Endothelial cell of umbilical vein (primary cell): ENCODE measurements at regions not wholly inside any gene's neighbourhood (a gene's known extent, or its start where the extent isn't known, plus 50 kb on each side); places are given as distances from the start of the nearest gene placed in this dataset.

ENCODE experiments used
- BruUV-seq: library from RNA; stranded (reverse); fragments of 400-500 nt; replicated peaks from 2 replicates; lab custom pipeline; 2021; lab: Mats Ljungman, UMichigan
- CTCF ChIA-PET: fragments of 300-600, 350-600 bp; sonication (Branson Sonifier 250); formaldehyde crosslinking; loops from one replicate; lab custom pipeline; 2021; ENCODE audit warnings: antibody characterized with exemption, inconsistent platforms; lab: Charles Lee
- POLR2A ChIA-PET: fragments of 300-600, 350-600 bp; sonication (Branson Sonifier 250); formaldehyde crosslinking; loops from one replicate; lab custom pipeline; 2021; ENCODE audit warnings: antibody characterized with exemption, inconsistent platforms; lab: Charles Lee
- DNase-seq: peaks from one replicate; pipeline ENCODE4 v3.0.0-alpha.2; 2011; ENCODE audit warnings: low read depth, low spot score
- FAIRE-seq: peaks from 2 replicates; lab custom pipeline; 2011; peaks lifted over from hg19 to GRCh38; lab: Jason Lieb, UNC
- H2AFZ ChIP-seq: 2 replicates; pipeline ENCODE4 v1.6.0; 2012; ENCODE audit warnings: low read depth, low read length, control low read depth, inconsistent platforms
- H3K27ac ChIP-seq: 2 replicates; pipeline ENCODE4 v1.5.1; 2011; ENCODE audit warnings: low read depth, mild to moderate bottlenecking, control low read depth, low read length, moderate library complexity; ENCODE audit not compliant: insufficient read depth
- H3K27me3 ChIP-seq, 2 experiments: 2 replicates each; pipeline versions ENCODE4 v1.6.0 to v1.6.1; 2011; ENCODE audit warnings: low read length in 2 of 2, mixed read lengths in 1 of 2; ENCODE audit not compliant: control insufficient read depth in 2 of 2, insufficient read depth in 2 of 2
- H3K36me3 ChIP-seq, 2 experiments: 2 replicates in 1 of 2; 3 replicates in 1 of 2; pipeline ENCODE4 v1.5.1; 2011; ENCODE audit warnings: low read length in 2 of 2, mild to moderate bottlenecking in 1 of 2, moderate library complexity in 1 of 2; ENCODE audit not compliant: control insufficient read depth in 2 of 2, insufficient read depth in 2 of 2; ENCODE audit errors: extremely low read depth in 1 of 2
- H3K4me1 ChIP-seq: 3 replicates; pipeline ENCODE4 v1.5.1; 2011; ENCODE audit warnings: mild to moderate bottlenecking, low read length; ENCODE audit not compliant: control insufficient read depth, insufficient read depth; ENCODE audit errors: extremely low read depth
- H3K4me2 ChIP-seq: 2 replicates; pipeline ENCODE4 v1.6.1; 2011; ENCODE audit warnings: low read length, control low read depth, mixed read lengths; ENCODE audit not compliant: insufficient read depth
- H3K4me3 ChIP-seq, 3 experiments: fragments of 200-600 bp in 1 of 3; sonication (generic), shearing (Covaris generic) in 1 of 3; replicated peaks in 1 of 3; 2 replicates each; pipeline ENCODE4 v1.5.1; 2011 to 2016; ENCODE audit warnings: control low read depth in 3 of 3, low read length in 3 of 3, mild to moderate bottlenecking in 2 of 3, inconsistent platforms in 1 of 3, low read depth in 1 of 3, moderate library complexity in 1 of 3; ENCODE audit not compliant: insufficient read depth in 1 of 3
- H3K79me2 ChIP-seq: 2 replicates; pipeline ENCODE4 v1.6.0; 2012; ENCODE audit warnings: low read length, inconsistent platforms; ENCODE audit not compliant: control insufficient read depth, insufficient read depth
- H3K9ac ChIP-seq: replicated peaks from 2 replicates; pipeline ENCODE3; 2011; ENCODE audit warnings: low read length, control low read depth; ENCODE audit not compliant: insufficient read depth; ENCODE audit errors: extremely low read depth
- H3K9me1 ChIP-seq: replicated peaks from 3 replicates; pipeline ENCODE4 v1.6.0; 2011; ENCODE audit warnings: mild to moderate bottlenecking, low read length; ENCODE audit not compliant: control insufficient read depth, insufficient read depth; ENCODE audit errors: extremely low read depth
- H3K9me3 ChIP-seq: replicated peaks from 2 replicates; pipeline ENCODE4 v1.5.1; 2012; ENCODE audit warnings: low read length, inconsistent platforms; ENCODE audit not compliant: control insufficient read depth, insufficient read depth
- H4K20me1 ChIP-seq: replicated peaks from 2 replicates; pipeline ENCODE3; 2011; ENCODE audit warnings: mild to moderate bottlenecking, low read length; ENCODE audit not compliant: control insufficient read depth, insufficient read depth; ENCODE audit errors: extremely low read depth
- EZH2 ChIP-seq: IDR thresholded peaks from 2 replicates; pipeline ENCODE4 v1.6.1; 2012; ENCODE audit warnings: borderline replicate concordance, low read depth, mild to moderate bottlenecking, moderate library complexity, low read length, inconsistent platforms; ENCODE audit not compliant: severe bottlenecking
- FOS ChIP-seq: IDR thresholded peaks from 2 replicates; pipeline ENCODE4 v1.6.1; 2011; ENCODE audit warnings: mild to moderate bottlenecking, low read length, moderate library complexity, borderline replicate concordance; ENCODE audit not compliant: insufficient read depth
- GATA2 ChIP-seq: IDR thresholded peaks from 2 replicates; pipeline ENCODE4 v1.7.0; 2011; ENCODE audit warnings: low read depth, mild to moderate bottlenecking, moderate library complexity, mixed read lengths, low read length; ENCODE audit not compliant: insufficient read length, insufficient read depth
- JUN ChIP-seq: IDR thresholded peaks from 2 replicates; pipeline ENCODE4 v1.6.1; 2011; ENCODE audit warnings: borderline replicate concordance, low read depth; ENCODE audit not compliant: insufficient read length, insufficient read depth
- MYC ChIP-seq: IDR thresholded peaks from one replicate; pipeline ENCODE4 v1.6.1; 2011; ENCODE audit warnings: mild to moderate bottlenecking, low read depth, low read length
- POLR2AphosphoS5 ChIP-seq: IDR thresholded peaks from 2 replicates; pipeline ENCODE4 v1.6.1; 2012; ENCODE audit warnings: low read depth, mild to moderate bottlenecking, control low read depth, low read length, moderate library complexity; ENCODE audit not compliant: insufficient read depth
- dilution Hi-C: fragments of 300-500 bp; cut with MboI; formaldehyde crosslinking; loops from one replicate; pipeline ENCODE4 v1.15.0; 2019; ENCODE audit warnings: low sequenced_read_pairs; ENCODE audit not compliant: extremely low pct_ligation_motif_present
- intact Hi-C: fragments of 100-400 bp; cut with micrococcal nuclease; formaldehyde crosslinking; loops from one replicate; pipeline ENCODE4 v1.10.0; 2022
- TF ChIP-seq, protein P1 (sequence below): IDR thresholded peaks from 2 replicates; pipeline ENCODE4 v1.6.1; 2011; ENCODE audit not compliant: insufficient read depth, insufficient read length
- TF ChIP-seq, protein P2 (sequence below), 2 donors: IDR thresholded peaks; 1 replicate in 1 of 2; 2 replicates in 1 of 2; pipeline ENCODE4 v1.5.1; 2011; ENCODE audit warnings: low read length in 2 of 2, mild to moderate bottlenecking in 2 of 2, moderate library complexity in 2 of 2, control low read depth in 1 of 2, inconsistent platforms in 1 of 2, low read depth in 1 of 2; ENCODE audit not compliant: insufficient read depth in 1 of 2; ENCODE audit errors: extremely low read depth in 1 of 2

DNA sequence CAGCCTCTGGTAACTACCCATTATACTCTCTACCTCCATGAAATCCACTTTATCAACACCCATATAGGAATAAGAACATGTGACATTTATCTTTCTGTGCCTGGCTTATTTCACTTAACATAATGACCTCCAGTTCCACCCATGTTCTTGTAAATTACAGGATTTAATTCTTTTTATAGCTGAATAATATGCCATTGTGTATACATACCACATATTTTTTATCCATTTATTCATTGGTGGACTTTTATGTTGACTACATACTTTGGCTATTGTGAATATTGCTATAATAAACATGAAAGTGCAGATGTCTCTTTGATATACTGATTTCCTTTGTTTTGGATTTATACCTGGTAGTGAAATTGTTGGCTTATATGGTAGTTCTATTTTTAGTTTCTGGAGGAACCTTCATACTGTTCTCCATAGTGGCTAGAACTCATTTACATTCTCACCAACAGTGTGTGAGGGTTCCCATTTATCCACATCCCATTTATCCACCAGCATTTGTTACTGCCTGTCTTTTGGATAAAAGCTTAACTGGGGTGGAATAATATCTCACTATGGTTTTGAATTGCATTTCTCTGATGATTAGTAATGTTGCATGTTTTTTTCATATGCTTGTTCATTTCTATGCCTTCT is 473.4 kb downstream of the TBL1XR1 start:
- TF ChIP-seq FOS (no peak), MYC (no peak), JUN (no peak), POLR2AphosphoS5 (no peak), EZH2 (no peak), GATA2 (no peak)
- TF ChIP-seq, protein P1, sequence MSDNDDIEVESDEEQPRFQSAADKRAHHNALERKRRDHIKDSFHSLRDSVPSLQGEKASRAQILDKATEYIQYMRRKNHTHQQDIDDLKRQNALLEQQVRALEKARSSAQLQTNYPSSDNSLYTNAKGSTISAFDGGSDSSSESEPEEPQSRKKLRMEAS = no peak
- TF ChIP-seq, protein P2, sequence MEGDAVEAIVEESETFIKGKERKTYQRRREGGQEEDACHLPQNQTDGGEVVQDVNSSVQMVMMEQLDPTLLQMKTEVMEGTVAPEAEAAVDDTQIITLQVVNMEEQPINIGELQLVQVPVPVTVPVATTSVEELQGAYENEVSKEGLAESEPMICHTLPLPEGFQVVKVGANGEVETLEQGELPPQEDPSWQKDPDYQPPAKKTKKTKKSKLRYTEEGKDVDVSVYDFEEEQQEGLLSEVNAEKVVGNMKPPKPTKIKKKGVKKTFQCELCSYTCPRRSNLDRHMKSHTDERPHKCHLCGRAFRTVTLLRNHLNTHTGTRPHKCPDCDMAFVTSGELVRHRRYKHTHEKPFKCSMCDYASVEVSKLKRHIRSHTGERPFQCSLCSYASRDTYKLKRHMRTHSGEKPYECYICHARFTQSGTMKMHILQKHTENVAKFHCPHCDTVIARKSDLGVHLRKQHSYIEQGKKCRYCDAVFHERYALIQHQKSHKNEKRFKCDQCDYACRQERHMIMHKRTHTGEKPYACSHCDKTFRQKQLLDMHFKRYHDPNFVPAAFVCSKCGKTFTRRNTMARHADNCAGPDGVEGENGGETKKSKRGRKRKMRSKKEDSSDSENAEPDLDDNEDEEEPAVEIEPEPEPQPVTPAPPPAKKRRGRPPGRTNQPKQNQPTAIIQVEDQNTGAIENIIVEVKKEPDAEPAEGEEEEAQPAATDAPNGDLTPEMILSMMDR (IDR thresholded peaks at IDR 0.05; ENCODE audit: extremely low read depth in 1 of 2, insufficient read depth in 1 of 2, low read depth in 1 of 2, low read length in 2 of 2) = no peak
- CTCF ChIA-PET = no interaction called here
- no peaks in the 10 kb centered on the region for H3K9me3 ChIP-seq
- no peaks in the 10 kb centered on the region for H3K36me3 ChIP-seq
- no peak overlapping the region for H3K4me2 ChIP-seq
- intact Hi-C loops (no loop called here), dilution Hi-C loops (no loop called here)
- no TSS peak for BruUV-seq
- POLR2A ChIA-PET = no interaction called here
- H3K4me3 ChIP-seq = no peak overlapping the region
- no peaks in the 10 kb centered on the region for H3K79me2 ChIP-seq
- FAIRE-seq (no peak), DNase-seq (no peak)
- no peak overlapping the region for H3K27ac ChIP-seq
- no peaks in the 10 kb centered on the region for H3K27me3 ChIP-seq
- H4K20me1 ChIP-seq = no peaks in the 10 kb centered on the region
- no peaks in the 10 kb centered on the region for H3K9me1 ChIP-seq
- no peak overlapping the region for H3K9ac ChIP-seq
- no peak overlapping the region for H2AFZ ChIP-seq
- H3K4me1 ChIP-seq = no peaks in the 10 kb centered on the region
